SK-N-SH treated with all-trans-retinoic acid at 6 μM for 48 hours (cell line): ENCODE measurements at regions not wholly inside any gene's neighbourhood (a gene's known extent, or its start where the extent isn't known, plus 50 kb on each side); places are given as distances from the start of the nearest gene placed in this dataset.

Experiments
- ATAC-seq: fragments of 200-7000 bp; cut with Tn5 transposase; 3 replicates; pipeline ENCODE4 v1.9.1; 2020; ENCODE audit warnings: mild to moderate bottlenecking, moderate library complexity
- ARNTL ChIP-seq: fragments of 450-650 bp; formaldehyde crosslinking; IDR thresholded peaks from 2 replicates; pipeline ENCODE4 v1.5.0; 2020; ENCODE audit warnings: low read depth, mild to moderate bottlenecking, moderate library complexity, borderline replicate concordance
- BACH2 ChIP-seq: fragments of 250-450 bp; sonication (Bioruptor Pico); IDR thresholded peaks from 2 replicates; pipeline ENCODE4 v1.9.0; 2021; ENCODE audit warnings: mild to moderate bottlenecking, borderline replicate concordance
- ESRRG ChIP-seq: fragments of 250-450 bp; sonication (Bioruptor Pico); IDR thresholded peaks from 2 replicates; pipeline ENCODE4 v1.6.1; 2021; ENCODE audit warnings: mild to moderate bottlenecking
- ISL1 ChIP-seq: fragments of 250-450 bp; sonication (Bioruptor Pico); IDR thresholded peaks from 2 replicates; pipeline ENCODE4 v2.1.2; 2022; ENCODE audit warnings: mild to moderate bottlenecking, moderate library complexity
- OSR1 ChIP-seq: fragments of 250-450 bp; sonication (Bioruptor Pico); IDR thresholded peaks from 2 replicates; pipeline ENCODE4 v1.8.0; 2022; ENCODE audit warnings: moderate library complexity, mild to moderate bottlenecking, inconsistent platforms
- POU6F1 ChIP-seq: fragments of 250-450 bp; sonication (Bioruptor Pico); IDR thresholded peaks from 2 replicates; pipeline ENCODE4 v1.8.0; 2021; ENCODE audit warnings: low read depth, mild to moderate bottlenecking, moderate library complexity, borderline replicate concordance
- PPARA ChIP-seq: fragments of 250-450 bp; sonication (Bioruptor Pico); IDR thresholded peaks from 2 replicates; pipeline ENCODE4 v1.5.0; 2020; ENCODE audit warnings: mild to moderate bottlenecking, borderline replicate concordance
- TCF4 ChIP-seq: fragments of 250-450 bp; sonication (Bioruptor Pico); IDR thresholded peaks from 2 replicates; pipeline ENCODE4 v1.8.0; 2021; ENCODE audit warnings: mild to moderate bottlenecking, moderate library complexity, borderline replicate concordance
- TOX ChIP-seq: fragments of 250-450 bp; sonication (Bioruptor Pico); IDR thresholded peaks from 2 replicates; pipeline ENCODE4 v1.8.0; 2021; ENCODE audit warnings: mild to moderate bottlenecking, moderate library complexity, borderline replicate concordance
- ZC3H10 ChIP-seq: fragments of 250-450 bp; sonication (Bioruptor Pico); IDR thresholded peaks from 2 replicates; pipeline ENCODE4 v1.5.1; 2021; ENCODE audit warnings: mild to moderate bottlenecking, moderate library complexity
- ZFP3 ChIP-seq: fragments of 250-450 bp; sonication (Bioruptor Pico); IDR thresholded peaks from 2 replicates; pipeline ENCODE4 v1.5.0; 2020; ENCODE audit warnings: mild to moderate bottlenecking, moderate library complexity
- ZNF565 ChIP-seq: fragments of 450-650 bp; formaldehyde crosslinking; conservative IDR thresholded peaks from 2 replicates; pipeline ENCODE4 v1.5.0; 2020; ENCODE audit warnings: low read depth, mild to moderate bottlenecking, moderate library complexity
- ZNF70 ChIP-seq: fragments of 450-650 bp; formaldehyde crosslinking; IDR thresholded peaks from 2 replicates; pipeline ENCODE4 v1.5.0; 2020; ENCODE audit warnings: mild to moderate bottlenecking, moderate library complexity
- ZNF8 ChIP-seq: fragments of 450-650 bp; formaldehyde crosslinking; IDR thresholded peaks from 2 replicates; pipeline ENCODE4 v1.5.0; 2020; ENCODE audit warnings: mild to moderate bottlenecking, moderate library complexity
- TF ChIP-seq, protein P1 (sequence below): fragments of 250-450 bp; sonication (Bioruptor Pico); IDR thresholded peaks from 2 replicates; pipeline ENCODE4 v1.5.1; 2020; ENCODE audit warnings: low read depth, mild to moderate bottlenecking, moderate library complexity
- TF ChIP-seq, protein P2 (sequence below): fragments of 250-450 bp; sonication (Bioruptor Pico); IDR thresholded peaks from 2 replicates; pipeline ENCODE4 v1.5.0; 2020; ENCODE audit warnings: mild to moderate bottlenecking, moderate library complexity

DNA sequence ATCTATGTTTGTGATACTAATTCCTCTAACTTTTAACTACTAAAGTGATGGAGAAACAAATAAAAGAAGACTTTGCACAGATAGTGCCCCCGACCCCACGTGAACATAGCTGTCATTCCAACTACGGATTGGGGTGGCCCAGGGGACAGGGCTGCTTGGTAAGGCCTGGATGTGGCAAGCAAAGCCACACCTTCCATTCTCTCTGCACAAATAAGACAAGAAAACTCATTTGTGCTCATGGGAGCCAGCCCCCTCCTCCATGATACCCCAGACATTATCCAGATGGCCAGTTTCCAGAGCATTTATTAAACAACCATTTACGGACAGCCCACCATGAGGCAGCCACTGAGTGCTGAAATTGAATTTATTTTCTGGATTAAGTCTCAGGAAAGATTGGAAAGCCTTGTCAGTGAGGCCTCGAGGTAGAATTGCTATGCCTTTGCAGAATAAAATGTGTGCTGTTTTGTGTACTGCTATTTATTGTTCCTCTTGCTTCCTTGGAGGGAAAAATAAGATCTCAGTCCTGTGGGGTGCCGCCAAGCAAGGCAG lies 151.2 kb downstream of the UNC5CL start:
- TF ChIP-seq, protein P1, sequence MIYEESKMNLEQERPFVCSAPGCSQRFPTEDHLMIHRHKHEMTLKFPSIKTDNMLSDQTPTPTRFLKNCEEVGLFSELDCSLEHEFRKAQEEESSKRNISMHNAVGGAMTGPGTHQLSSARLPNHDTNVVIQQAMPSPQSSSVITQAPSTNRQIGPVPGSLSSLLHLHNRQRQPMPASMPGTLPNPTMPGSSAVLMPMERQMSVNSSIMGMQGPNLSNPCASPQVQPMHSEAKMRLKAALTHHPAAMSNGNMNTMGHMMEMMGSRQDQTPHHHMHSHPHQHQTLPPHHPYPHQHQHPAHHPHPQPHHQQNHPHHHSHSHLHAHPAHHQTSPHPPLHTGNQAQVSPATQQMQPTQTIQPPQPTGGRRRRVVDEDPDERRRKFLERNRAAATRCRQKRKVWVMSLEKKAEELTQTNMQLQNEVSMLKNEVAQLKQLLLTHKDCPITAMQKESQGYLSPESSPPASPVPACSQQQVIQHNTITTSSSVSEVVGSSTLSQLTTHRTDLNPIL (CRISPR knock-in tag) = no peak
- TF ChIP-seq PPARA (CRISPR knock-in tag) (no peak), ARNTL (no peak), ZFP3 (CRISPR knock-in tag) (no peak), BACH2 (no peak), ISL1 (peak; percentile 72), TOX (CRISPR knock-in tag) (no peak), TCF4 (CRISPR knock-in tag) (peak; percentile 91), ZNF8 (CRISPR knock-in tag) (peak; percentile 15; the same call in 1 of the 2 replicates), POU6F1 (no peak)
- TF ChIP-seq, protein P2, sequence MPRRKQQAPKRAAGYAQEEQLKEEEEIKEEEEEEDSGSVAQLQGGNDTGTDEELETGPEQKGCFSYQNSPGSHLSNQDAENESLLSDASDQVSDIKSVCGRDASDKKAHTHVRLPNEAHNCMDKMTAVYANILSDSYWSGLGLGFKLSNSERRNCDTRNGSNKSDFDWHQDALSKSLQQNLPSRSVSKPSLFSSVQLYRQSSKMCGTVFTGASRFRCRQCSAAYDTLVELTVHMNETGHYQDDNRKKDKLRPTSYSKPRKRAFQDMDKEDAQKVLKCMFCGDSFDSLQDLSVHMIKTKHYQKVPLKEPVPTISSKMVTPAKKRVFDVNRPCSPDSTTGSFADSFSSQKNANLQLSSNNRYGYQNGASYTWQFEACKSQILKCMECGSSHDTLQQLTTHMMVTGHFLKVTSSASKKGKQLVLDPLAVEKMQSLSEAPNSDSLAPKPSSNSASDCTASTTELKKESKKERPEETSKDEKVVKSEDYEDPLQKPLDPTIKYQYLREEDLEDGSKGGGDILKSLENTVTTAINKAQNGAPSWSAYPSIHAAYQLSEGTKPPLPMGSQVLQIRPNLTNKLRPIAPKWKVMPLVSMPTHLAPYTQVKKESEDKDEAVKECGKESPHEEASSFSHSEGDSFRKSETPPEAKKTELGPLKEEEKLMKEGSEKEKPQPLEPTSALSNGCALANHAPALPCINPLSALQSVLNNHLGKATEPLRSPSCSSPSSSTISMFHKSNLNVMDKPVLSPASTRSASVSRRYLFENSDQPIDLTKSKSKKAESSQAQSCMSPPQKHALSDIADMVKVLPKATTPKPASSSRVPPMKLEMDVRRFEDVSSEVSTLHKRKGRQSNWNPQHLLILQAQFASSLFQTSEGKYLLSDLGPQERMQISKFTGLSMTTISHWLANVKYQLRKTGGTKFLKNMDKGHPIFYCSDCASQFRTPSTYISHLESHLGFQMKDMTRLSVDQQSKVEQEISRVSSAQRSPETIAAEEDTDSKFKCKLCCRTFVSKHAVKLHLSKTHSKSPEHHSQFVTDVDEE = peak; percentile 79
- no peak for ATAC-seq

- ATAC-seq = no peak
These were observed 151.8 kb downstream of the UNC5CL start for GRCh38 chr6:40887079-40887791.

DNA sequence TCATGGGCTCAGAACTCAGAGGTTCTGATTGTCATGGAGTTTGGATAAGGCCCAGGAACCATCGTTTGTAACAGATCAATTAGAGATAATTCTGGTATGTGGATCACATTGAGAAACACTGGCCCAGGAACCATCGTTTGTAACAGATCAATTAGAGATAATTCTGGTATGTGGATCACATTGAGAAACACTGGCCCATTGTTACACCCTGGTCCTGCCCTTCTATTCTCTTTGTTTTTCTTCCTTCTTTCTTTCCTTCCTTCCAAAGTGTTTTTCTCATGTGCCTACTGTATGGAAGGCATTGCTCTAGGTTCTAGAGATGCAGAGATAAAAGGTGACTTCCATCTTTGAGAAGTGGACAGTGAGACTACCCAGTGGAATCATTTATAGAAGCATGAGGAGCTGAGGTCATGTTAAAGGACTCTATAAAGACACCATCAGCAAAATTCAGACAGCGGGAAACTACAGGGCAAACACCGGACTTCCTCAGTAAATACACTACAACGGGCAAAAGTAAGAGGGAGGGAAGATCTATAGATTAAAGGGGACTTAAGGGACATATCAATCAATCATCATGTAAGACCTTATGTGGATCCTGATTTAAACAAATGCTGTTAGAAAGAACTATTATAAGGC lies 153.8 kb downstream of the UNC5CL start:
- ATAC-seq = no peak
- peak; percentile 14; the same call in 1 of the 2 replicates for TF ChIP-seq ISL1
- no peak for TF ChIP-seq ARNTL

More at GRCh38 chr6:40887079-40887791, 151.8 kb downstream of the UNC5CL start:
- TF ChIP-seq ARNTL (no peak), ESRRG (CRISPR knock-in tag) (no peak), ZC3H10 (CRISPR knock-in tag) (no peak), ZNF565 (CRISPR knock-in tag) (no peak), BACH2 (no peak), ZNF70 (no peak)

- TF ChIP-seq OSR1 (CRISPR knock-in tag) (no peak), ZNF70 (0 out of 2 replicates have a peak, but pooled peaks have one; percentile 12)
- TF ChIP-seq, protein P2 = no peak
- no peak for ATAC-seq
These were observed 156.6 kb downstream of the UNC5CL start for GRCh38 chr6:40882323-40882997.
